ENCODE measurements at regions not wholly inside any gene's neighbourhood (a gene's known extent, or its start where the extent isn't known, plus 50 kb on each side); places are given as distances from the start of the nearest gene placed in this dataset.

DNA sequence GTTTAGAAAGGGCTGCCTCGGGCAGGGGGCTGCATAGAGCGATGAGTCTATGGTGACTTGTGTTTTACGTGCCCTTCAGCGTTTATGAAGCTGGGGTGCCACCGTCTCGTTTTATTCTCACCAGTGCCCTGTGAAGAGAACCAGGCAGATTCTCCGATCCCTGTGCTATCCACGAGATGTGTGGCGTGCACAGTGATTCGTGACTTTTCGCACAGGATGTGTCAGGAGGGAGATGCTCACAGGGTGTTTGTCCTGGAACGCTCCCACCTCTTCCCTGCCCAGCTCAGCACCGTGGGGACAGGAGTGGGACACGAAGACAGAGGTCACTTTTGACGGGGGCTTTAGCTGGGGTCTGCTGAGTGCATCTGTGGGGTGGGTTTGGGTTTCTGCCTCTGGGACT is 54.9 kb upstream of the AJAP1 start:
- TF ChIP-seq, protein P1, sequence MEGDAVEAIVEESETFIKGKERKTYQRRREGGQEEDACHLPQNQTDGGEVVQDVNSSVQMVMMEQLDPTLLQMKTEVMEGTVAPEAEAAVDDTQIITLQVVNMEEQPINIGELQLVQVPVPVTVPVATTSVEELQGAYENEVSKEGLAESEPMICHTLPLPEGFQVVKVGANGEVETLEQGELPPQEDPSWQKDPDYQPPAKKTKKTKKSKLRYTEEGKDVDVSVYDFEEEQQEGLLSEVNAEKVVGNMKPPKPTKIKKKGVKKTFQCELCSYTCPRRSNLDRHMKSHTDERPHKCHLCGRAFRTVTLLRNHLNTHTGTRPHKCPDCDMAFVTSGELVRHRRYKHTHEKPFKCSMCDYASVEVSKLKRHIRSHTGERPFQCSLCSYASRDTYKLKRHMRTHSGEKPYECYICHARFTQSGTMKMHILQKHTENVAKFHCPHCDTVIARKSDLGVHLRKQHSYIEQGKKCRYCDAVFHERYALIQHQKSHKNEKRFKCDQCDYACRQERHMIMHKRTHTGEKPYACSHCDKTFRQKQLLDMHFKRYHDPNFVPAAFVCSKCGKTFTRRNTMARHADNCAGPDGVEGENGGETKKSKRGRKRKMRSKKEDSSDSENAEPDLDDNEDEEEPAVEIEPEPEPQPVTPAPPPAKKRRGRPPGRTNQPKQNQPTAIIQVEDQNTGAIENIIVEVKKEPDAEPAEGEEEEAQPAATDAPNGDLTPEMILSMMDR (IDR thresholded peaks at IDR 0.05), result no peak
- Histone ChIP-seq H3K4me3 (no peak overlapping the region), H3K9me3 (no peaks in the 10 kb centered on the region), H3K27ac (no peak overlapping the region), H3K36me3 (no peaks in the 10 kb centered on the region), H3K27me3 (no peaks in the 10 kb centered on the region), H3K4me1 (no peaks in the 10 kb centered on the region)
- no peak for DNase-seq (ENCODE audit: low spot score)

DNA sequence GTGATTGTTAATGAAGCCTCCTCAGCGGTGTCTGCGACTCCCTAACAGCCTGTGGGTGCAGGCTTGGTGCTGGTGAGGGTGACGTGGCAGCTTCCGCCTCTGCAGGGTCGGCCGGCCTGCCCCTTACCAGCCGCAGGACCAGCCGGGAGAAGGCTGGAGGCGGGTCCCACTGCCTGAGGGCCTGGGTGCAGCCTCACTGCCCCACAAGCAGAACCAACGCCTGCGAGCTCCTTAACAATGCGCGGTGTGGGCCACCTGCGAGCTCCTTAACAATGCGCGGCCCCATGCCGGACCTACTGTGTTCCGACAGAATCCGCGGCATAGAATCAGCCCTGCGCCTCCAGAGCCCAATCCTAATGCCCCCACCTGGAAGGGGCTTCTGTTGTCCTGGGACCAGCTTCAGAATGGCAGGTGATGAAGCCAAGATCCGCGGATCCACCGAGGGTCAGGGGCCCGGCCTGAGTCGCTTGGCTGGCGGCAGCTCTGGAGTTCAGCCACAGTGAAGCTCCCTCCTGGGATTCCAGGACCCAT is 54.4 kb upstream of the AJAP1 start:
- Histone ChIP-seq H3K27me3 (no peaks in the 10 kb centered on the region), H3K4me1 (no peaks in the 10 kb centered on the region), H3K4me3 (no peak overlapping the region), H3K9me3 (no peaks in the 10 kb centered on the region), H3K27ac (no peak overlapping the region), H3K36me3 (no peaks in the 10 kb centered on the region)
- TF ChIP-seq, protein P1 (IDR thresholded peaks at IDR 0.05), result no peak
- DNase-seq (ENCODE audit: low spot score), result no peak

DNA sequence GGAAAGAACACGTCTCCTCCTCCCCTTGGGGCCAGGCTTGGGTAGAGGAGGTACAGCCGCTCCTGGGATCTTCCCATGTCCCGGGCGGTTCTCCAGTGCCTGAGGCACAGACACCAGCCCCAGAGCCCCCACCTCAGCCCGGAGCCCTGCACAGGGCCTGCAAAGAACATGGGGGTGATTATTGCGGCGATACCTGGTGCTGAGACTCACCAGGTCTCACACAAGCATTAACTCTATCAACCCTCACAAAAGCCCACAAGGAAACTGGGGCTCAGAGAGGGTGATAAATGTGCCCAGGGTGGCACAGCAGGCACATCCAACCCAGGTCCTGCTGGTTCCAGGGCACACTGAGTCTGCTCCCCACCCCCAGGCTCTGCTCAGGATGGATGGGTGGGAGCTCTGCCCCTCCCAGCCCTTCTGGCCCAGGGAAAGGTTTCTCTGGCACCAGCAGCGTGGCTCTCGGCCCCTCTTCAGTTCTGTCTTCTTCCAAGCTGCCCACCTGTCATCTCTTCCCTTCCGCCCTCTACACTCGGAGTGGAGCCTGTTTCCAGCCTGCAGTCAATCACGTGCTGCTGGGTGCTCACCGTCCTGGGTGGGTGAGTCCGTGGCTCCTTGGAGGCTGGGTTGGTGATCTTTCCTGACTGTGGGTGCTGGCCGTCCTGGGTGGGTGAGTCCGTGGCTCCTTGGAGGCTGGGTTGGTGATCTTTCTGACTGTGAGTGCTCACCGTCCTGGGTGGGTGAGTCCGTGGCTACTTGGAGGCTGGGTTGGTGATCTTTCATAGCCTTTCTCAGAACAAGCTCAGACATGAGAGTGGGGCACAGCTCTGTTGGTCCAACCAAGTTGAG is 53.6 kb upstream of the AJAP1 start:
- no peaks in the 10 kb centered on the region for H3K36me3 ChIP-seq
- no peak overlapping the region for H3K27ac ChIP-seq
- no peaks in the 10 kb centered on the region for H3K9me3 ChIP-seq
- TF ChIP-seq, protein P1 (IDR thresholded peaks at IDR 0.05), result no peak
- H3K27me3 ChIP-seq, result no peaks in the 10 kb centered on the region
- no peak overlapping the region for H3K4me3 ChIP-seq
- H3K4me1 ChIP-seq, result no peaks in the 10 kb centered on the region
- DNase-seq (ENCODE audit: low spot score), result no peak

DNA sequence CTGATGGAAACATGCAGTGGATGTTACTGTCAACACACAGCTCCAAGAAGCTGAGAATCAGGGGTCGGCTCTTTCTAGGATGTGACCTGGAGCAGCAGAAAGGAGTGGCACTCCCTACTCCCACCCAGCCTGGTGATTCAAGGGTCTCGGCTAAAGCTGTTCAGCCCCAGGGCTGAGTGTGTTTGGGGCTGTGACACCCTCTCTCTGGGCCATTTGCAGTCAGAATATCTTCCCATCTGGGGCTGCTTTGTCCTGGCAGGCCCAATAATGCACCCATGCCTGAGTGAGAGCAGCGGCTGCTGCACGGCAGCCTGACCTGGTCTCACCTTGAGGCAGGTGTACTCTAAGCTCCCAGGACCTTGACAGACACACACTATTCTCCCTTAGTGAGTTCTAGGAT is 52.5 kb upstream of the AJAP1 start:
- TF ChIP-seq, protein P1 (IDR thresholded peaks at IDR 0.05), result no peak

DNA sequence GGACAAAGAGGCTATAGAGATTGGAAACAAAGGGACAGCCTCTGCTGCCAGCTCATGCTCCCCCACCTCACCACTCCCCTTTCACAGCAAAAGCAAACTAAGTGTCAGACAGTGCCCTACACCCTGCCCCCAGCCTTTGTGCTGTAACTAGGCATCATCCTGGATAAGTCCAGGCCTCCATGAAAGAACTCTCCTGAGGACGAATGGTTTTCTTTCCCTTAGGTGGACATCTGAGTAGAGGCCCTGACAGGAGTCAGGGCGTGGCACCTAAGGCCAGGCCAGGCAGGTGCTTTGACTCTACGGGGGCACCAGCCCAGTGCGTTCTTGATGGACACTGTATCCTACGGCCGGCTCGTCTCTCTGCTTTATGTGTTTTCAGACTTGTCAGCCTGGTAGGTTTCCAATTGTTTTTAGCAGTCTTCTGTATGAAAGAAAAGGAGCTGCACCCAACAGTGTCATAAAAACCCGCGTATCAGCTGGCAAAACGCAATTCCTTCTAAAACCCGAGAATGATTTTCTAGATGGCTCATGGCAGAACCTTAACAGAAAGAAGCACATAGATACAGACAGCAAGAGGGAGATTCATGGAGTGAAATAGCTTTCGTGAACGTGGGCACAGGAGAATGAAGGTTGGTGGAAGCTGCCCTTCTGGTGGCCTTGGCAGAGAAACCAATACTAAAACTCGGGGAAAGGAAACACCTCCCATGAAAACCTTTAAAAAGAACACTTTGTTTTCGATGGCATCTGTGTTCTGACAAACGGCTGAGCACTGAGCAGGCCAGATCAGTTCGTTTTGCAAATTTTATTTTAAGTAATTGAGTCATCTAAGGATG is 51.7 kb upstream of the AJAP1 start:
- TF ChIP-seq, protein P1 (IDR thresholded peaks at IDR 0.05), result no peak
- H3K4me3 ChIP-seq, result no peak overlapping the region
- no peak overlapping the region for H3K27ac ChIP-seq
- no peaks in the 10 kb centered on the region for H3K9me3 ChIP-seq
- DNase-seq (ENCODE audit: low spot score), result no peak
- no peaks in the 10 kb centered on the region for H3K36me3 ChIP-seq
- no peaks in the 10 kb centered on the region for H3K4me1 ChIP-seq
- H3K27me3 ChIP-seq, result no peaks in the 10 kb centered on the region

More for the DNA sequence above, 52.5 kb upstream of the AJAP1 start:
- H3K9me3 ChIP-seq, result no peaks in the 10 kb centered on the region
- DNase-seq (ENCODE audit: low spot score), result no peak
- no peak overlapping the region for H3K27ac ChIP-seq
- no peaks in the 10 kb centered on the region for H3K27me3 ChIP-seq
- no peak overlapping the region for H3K4me3 ChIP-seq
- no peaks in the 10 kb centered on the region for H3K4me1 ChIP-seq
- H3K36me3 ChIP-seq, result no peaks in the 10 kb centered on the region
